GM12874 (cell line): ENCODE measurements at regions not wholly inside any gene's neighbourhood (a gene's known extent, or its start where the extent isn't known, plus 50 kb on each side); places are given as distances from the start of the nearest gene placed in this dataset.

Source experiments
- TF ChIP-seq, protein P1 (sequence below): IDR thresholded peaks from 2 replicates; pipeline ENCODE4 v1.5.1; 2011; ENCODE audit warnings: low read depth, mild to moderate bottlenecking, control low read depth, low read length, moderate library complexity; ENCODE audit not compliant: insufficient read depth

DNA sequence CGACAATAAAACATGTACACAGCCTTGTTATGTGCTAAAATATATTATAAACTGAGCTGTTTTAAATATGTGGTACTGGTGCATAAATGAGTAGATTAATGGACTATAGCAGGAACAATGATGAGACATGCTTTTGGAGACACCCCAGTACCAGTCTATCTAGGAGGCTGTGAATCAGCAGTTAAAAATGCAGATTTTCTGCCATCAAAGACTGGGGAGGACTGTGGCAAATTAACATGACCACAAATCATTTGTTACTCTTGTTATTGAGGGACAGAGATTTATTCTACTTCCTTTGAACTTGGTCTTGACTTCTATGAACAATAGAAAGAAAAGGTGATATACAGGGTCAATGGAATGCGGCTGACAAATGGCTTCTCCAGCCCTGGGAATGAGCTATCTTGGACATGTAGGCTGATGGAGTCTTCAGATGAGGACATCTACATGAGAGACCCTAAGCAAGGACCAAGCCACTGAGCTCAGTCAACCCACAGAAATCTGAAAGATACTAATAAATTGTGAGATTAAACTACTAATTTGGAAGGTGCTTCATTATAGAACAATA is 551.7 kb upstream of the GJE1 start:
- TF ChIP-seq, protein P1, sequence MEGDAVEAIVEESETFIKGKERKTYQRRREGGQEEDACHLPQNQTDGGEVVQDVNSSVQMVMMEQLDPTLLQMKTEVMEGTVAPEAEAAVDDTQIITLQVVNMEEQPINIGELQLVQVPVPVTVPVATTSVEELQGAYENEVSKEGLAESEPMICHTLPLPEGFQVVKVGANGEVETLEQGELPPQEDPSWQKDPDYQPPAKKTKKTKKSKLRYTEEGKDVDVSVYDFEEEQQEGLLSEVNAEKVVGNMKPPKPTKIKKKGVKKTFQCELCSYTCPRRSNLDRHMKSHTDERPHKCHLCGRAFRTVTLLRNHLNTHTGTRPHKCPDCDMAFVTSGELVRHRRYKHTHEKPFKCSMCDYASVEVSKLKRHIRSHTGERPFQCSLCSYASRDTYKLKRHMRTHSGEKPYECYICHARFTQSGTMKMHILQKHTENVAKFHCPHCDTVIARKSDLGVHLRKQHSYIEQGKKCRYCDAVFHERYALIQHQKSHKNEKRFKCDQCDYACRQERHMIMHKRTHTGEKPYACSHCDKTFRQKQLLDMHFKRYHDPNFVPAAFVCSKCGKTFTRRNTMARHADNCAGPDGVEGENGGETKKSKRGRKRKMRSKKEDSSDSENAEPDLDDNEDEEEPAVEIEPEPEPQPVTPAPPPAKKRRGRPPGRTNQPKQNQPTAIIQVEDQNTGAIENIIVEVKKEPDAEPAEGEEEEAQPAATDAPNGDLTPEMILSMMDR = no peak

DNA sequence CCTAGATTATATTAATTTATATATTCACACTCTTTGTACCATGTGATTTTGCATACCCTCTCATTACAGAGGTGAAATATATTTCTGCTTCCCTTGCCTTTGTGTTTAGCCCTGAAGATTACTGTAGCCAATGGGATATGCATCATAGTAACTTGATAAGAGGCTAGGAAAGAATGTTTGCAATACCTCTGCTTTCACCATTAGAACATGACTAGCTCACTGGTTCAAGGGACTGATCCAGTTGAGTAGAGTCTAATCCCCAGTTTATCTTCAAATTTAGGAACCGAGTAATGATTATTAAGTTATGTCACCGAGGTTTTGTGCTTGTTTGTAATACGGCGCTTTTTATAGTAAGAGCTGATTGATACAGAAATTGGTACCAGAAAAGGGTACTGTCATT is 552.6 kb upstream of the GJE1 start:
- TF ChIP-seq, protein P1 = no peak

- TF ChIP-seq, protein P1 = no peak
These were observed 556.0 kb upstream of the GJE1 start for GRCh38 chr6:141576751-141577150.

DNA sequence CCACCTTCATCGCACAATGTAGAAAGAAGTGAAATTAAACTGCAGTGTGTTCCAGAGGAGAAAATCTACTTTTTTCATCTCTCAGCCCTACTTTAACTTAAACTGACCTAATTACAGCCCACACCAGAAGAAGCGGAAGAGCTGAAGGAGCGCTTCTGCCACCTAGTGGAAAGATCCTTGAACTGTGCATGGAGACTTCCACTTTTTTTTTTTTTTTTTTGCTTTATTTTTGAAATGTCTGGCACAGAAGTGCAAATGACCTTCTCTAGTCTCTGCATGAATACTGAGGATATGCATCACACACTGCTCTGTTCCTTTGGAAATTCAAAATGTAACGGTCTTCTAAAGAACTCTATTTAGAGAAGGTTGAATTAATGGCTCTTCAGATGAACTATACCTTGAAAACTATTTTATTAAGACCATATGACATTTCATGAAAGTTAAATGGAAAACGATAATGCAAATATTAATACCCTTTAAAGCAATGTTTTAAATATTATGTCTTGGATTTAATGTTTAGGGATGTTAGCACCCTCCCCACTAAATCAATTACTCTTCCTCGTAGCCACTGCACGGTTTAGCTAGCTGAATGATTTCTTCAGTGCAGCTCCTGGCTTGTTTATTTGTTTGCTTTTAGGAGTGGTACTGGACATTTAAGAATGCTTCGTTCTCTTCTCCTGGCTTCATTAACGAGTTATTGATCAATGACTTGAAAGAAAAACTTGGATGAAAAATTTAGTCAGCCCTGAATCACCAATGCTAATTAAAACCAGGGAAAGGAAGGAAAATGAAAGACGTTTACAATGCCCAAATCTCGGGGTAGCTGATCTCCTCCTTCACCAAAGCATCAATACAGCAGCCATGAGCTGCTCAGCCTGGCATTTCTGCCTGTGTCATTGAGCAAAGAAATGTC is 569.6 kb upstream of the GJE1 start:
- TF ChIP-seq, protein P1 = peak; percentile 71

DNA sequence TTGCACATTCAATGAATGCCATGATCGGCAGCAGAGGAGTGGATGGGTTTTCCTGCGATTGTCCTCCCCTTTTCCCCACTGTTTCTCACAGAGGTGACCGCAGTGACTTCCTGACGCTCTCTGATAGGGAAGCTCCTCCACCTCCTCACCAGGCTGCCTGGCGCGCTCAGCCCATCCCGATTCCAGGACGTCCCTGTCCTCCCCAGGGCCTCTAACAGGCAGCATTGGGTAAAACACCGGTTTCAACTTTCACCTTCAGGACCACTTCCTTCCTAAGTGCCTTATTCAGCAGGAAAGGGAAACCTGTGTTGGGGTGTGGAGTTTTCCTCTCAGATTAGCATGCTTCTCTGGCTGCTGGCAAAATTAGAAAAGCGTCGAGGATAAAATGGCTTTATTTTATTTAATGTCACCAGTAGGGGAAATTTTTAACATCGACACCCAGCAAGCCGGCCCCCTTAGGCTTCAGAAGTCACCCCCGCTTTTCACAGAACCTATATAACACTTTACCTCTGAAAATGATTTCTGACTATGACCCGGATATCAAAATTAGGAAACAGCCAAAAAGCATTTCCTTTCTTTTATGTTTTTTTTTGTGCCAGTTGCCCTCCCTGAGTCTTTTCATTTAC is 570.4 kb upstream of the GJE1 start:
- TF ChIP-seq, protein P1 = no peak

DNA sequence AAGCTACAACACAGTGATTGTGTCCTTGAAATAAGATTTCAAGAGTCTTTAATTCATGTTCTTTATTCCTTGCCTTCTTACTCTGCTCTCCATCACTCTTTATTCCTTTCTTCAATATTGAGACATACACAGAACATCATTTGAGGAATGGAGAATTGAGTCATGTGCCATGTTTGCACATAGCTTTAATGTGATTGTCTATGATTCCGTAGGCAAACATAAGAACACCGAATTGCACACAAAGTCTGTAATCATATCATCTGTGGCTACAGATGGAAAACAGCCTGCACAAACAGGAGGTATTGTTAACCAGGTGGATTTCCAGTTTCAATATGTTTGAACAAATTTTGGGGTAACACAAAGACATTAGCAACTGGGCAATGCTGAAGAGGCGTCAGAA is 571.6 kb upstream of the GJE1 start:
- TF ChIP-seq, protein P1 = no peak

DNA sequence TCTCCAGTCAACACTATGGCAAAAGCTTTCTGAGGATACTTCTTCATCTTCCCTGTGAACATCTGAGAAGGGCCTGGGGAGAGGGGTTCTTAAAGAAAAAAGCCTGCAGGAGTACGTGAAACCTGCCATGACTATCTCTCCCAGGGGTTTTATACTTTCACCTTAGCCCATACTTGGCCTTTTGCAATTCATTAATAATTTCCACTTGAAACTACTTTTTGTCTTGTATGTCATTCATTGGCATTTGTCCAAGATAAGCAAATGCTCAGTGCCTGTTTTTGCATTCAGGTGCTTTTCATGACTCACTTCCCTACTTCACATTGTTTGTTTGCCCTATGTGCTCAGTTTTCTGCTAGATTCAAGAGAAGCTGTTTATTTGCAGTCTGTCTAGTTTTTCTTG is 580.3 kb upstream of the GJE1 start:
- TF ChIP-seq, protein P1 = no peak
